ENCODE measurements at regions not wholly inside any gene's neighbourhood (a gene's known extent, or its start where the extent isn't known, plus 50 kb on each side); places are given as distances from the start of the nearest gene placed in this dataset.

GRCh38 chr13:87837522-87837921 is 166.4 kb downstream of the SLITRK5 start:
- TF ChIP-seq POLR2A (IDR thresholded peaks at IDR 0.05; ENCODE audit: low read depth, low read length) = no peak
- no peak for TF ChIP-seq MAZ (IDR thresholded peaks at IDR 0.05; ENCODE audit: borderline replicate concordance, low read depth, low read length)
- Histone ChIP-seq H2BK5ac (ENCODE audit: low read depth, low read length, poor library complexity, severe bottlenecking) (no peak overlapping the region), H2AK9ac (replicated peaks; ENCODE audit: low read depth, low read length, poor library complexity) (no peak overlapping the region), H3K79me1 (ENCODE audit: low read depth in 1 of 2, low read length in 2 of 2) (no peaks in the 10 kb centered on the region), H3K14ac (replicated peaks; ENCODE audit: low read depth, low read length) (no peak overlapping the region), H4K5ac (ENCODE audit: low read depth, low read length) (no peak overlapping the region), H4K20me1 (ENCODE audit: insufficient read depth, low read length) (no peaks in the 10 kb centered on the region), H2BK20ac (ENCODE audit: low read depth, low read length) (no peak overlapping the region), H2AFZ (replicated peaks; ENCODE audit: low read length, poor library complexity) (no peak overlapping the region), H3K27me3 (ENCODE audit: control insufficient read depth, insufficient read depth, low read length) (no peaks in the 10 kb centered on the region), H3K4me3 (ENCODE audit: insufficient read depth, low read depth, low read length) (no peak overlapping the region), H2BK15ac (ENCODE audit: low read depth, low read length) (no peak overlapping the region), H3K36me3 (ENCODE audit: control insufficient read depth, insufficient read depth, low read length) (no peaks in the 10 kb centered on the region), H3K4ac (ENCODE audit: low read depth, low read length) (no peak overlapping the region), H3K18ac (ENCODE audit: low read depth, low read length) (no peak overlapping the region), H3K4me1 (ENCODE audit: control insufficient read depth, insufficient read depth, low read length) (no peaks in the 10 kb centered on the region), H3K9me3 (ENCODE audit: control insufficient read depth, insufficient read depth, low read length) (peaks cover 3% of the 10 kb centered on the region; the same call in 1 of the 2 replicates), H3K4me2 (ENCODE audit: low read depth, low read length) (no peak overlapping the region), H3K27ac (ENCODE audit: insufficient read depth, low read length) (no peak overlapping the region), H4K91ac (ENCODE audit: insufficient read depth, low read depth, low read length) (no peak overlapping the region), H3K23ac (ENCODE audit: low read depth, low read length) (no peak overlapping the region), H2BK120ac (ENCODE audit: low read depth, low read length) (no peak overlapping the region), H3K9me1 (ENCODE audit: insufficient read depth, low read length) (no peaks in the 10 kb centered on the region), H4K8ac (ENCODE audit: low read depth in 2 of 2, low read length in 2 of 2) (no peak overlapping the region), H2AK5ac (ENCODE audit: low read depth, low read length) (no peak overlapping the region), H3K9ac (ENCODE audit: low read depth, low read length) (no peak overlapping the region), H3K56ac (ENCODE audit: extremely low read depth, insufficient read depth, low read length) (no peak overlapping the region)
- DNase-seq (no peak), ATAC-seq (ENCODE audit: low read depth) (no peak)
- in situ Hi-C loops (cut with MboI; ENCODE audit: low sequenced_read_pairs) = no loop called here
- dilution Hi-C loops (cut with HindIII; ENCODE audit: low sequenced_read_pairs, unreplicated experiment) = no loop called here
- CTCF ChIA-PET = no interaction called here
- intact Hi-C loops (cut with micrococcal nuclease) = no loop called here
- BruUV-seq (replicated peaks) = no TSS peak
- POLR2A ChIA-PET (ENCODE audit: unreplicated experiment) = no interaction called here
- WGBS, 2 experiments (ENCODE audit: extremely low coverage in 2 of 2, insufficient read length in 1 of 2) = no CpG with 5 or more reads among the region's 1 CpG

All from IMR-90 (cell line).